Esophagus muscularis mucosa (tissue), 4 donors: ENCODE measurements at regions not wholly inside any gene's neighbourhood (a gene's known extent, or its start where the extent isn't known, plus 50 kb on each side); places are given as distances from the start of the nearest gene placed in this dataset.
A peak's percentile ranks its signal among the peaks of the same experiment; 100 is the strongest.

Source experiments
- DNase-seq: peaks from one replicate; pipeline ENCODE4 v3.0.0-alpha.2; 2017; ENCODE audit errors: extremely low spot score
- H3K27ac ChIP-seq, 4 donors: fragments of 200-600 bp; sonication (generic); replicated peaks in 1 of 4; 1 replicate in 3 of 4; 2 replicates in 1 of 4; pipeline ENCODE4 v1.5.1; 2016 to 2019; ENCODE audit warnings: mild to moderate bottlenecking in 1 of 4
- H3K27me3 ChIP-seq, 4 donors: fragments of 200-600 bp; sonication (generic); one replicate each; pipeline versions ENCODE4 v1.5.1 to v1.6.0; 2016 to 2019
- H3K36me3 ChIP-seq, 4 donors: fragments of 200-600 bp; sonication (generic); one replicate each; pipeline ENCODE4 v1.5.1; 2016 to 2019
- H3K4me1 ChIP-seq, 4 donors: fragments of 200-600 bp; sonication (generic); one replicate each; pipeline ENCODE4 v1.5.1; 2016 to 2019
- H3K4me3 ChIP-seq, 4 donors: fragments of 200-600 bp; sonication (generic); 1 replicate in 2 of 4; 2 replicates in 2 of 4; pipeline ENCODE4 v1.5.1; 2016 to 2019; ENCODE audit warnings: mild to moderate bottlenecking in 4 of 4, moderate library complexity in 1 of 4
- H3K9me3 ChIP-seq, 4 donors: fragments of 200-600 bp; sonication (generic); 1 replicate in 3 of 4; 2 replicates in 1 of 4; pipeline ENCODE4 v1.5.1; 2016 to 2019
- EP300 ChIP-seq: sonication (generic); formaldehyde crosslinking; IDR thresholded peaks from one replicate; pipeline ENCODE4 v1.6.1; 2017; ENCODE audit warnings: antibody characterized with exemption
- POLR2A ChIP-seq: fragments of 450-650 bp; IDR thresholded peaks from one replicate; pipeline ENCODE4 v1.6.1; 2017; ENCODE audit warnings: antibody characterized with exemption, moderate library complexity, mild to moderate bottlenecking, low read depth
- POLR2AphosphoS5 ChIP-seq, 2 donors: sonication (generic); formaldehyde crosslinking; IDR thresholded peaks; one replicate each; pipeline ENCODE4 v1.6.1; 2017; ENCODE audit warnings: antibody characterized with exemption in 2 of 2
- WGBS: methylation state at CpG from one replicate; pipeline ENCODE4 v1.1.5; 2018; 5-methylcytosine and 5-hydroxymethylcytosine counted together
- intact Hi-C: fragments of 100-400 bp; cut with DNase I; formaldehyde crosslinking; loops from one replicate; pipeline ENCODE4 v1.15.1; 2023
- TF ChIP-seq, protein P1 (sequence below), 3 experiments: fragments of 200-600 bp in 2 of 3; fragments of 450-650 bp in 1 of 3; sonication (generic) in 2 of 3; IDR thresholded peaks; one replicate each; pipeline ENCODE4 v1.5.1; 2017 to 2019; ENCODE audit warnings: antibody characterized with exemption in 3 of 3, mild to moderate bottlenecking in 2 of 3, moderate library complexity in 1 of 3

DNA sequence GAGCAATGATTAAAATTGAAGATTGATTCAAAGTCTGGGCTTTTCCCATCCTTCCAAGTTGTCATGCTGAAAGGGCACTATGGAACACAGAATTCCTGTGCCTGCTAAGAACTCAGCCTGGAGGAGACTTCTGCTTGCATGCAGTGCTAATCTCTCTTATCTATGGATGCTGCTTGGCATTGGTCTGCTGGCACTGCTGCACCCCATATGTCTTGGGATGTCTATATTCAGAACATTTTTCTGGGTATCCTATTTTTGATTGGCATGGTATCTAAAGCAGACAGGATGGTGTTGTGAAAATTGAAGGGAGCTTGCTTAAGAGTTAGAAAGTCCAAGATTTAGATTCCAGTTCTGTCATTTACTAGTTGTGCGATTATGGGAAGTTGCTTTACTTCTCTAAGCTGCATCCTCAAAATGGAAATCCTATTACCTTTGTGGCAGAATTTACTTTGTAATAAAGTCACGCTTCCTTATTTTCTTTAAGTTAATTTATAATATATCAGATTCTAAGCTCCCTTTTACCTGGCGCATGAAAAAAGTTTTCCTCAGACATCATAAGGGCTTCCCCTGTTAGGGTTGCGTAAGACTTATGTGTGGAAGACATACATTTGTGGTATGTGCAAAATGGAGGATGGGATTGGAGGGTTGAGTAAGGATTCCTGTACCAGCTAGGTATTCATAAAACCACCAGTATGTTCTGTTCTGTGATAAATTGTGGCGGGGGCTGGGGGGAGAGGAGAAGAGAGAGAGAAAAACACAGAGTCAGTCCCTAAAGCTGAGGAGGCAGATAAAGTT, 254.0 kb downstream of the DMAC1 start:
- intact Hi-C loops: no loop called here
- Histone ChIP-seq H3K4me3 (no peak overlapping the region), H3K36me3 (no peaks in the 10 kb centered on the region), H3K27ac (no peak overlapping the region), H3K4me1 (no peaks in the 10 kb centered on the region), H3K27me3 (peaks cover 0 to 8% (median 0%) of the 10 kb centered on the region in 4 donors), H3K9me3 (no peaks in the 10 kb centered on the region)
- TF ChIP-seq, protein P1, sequence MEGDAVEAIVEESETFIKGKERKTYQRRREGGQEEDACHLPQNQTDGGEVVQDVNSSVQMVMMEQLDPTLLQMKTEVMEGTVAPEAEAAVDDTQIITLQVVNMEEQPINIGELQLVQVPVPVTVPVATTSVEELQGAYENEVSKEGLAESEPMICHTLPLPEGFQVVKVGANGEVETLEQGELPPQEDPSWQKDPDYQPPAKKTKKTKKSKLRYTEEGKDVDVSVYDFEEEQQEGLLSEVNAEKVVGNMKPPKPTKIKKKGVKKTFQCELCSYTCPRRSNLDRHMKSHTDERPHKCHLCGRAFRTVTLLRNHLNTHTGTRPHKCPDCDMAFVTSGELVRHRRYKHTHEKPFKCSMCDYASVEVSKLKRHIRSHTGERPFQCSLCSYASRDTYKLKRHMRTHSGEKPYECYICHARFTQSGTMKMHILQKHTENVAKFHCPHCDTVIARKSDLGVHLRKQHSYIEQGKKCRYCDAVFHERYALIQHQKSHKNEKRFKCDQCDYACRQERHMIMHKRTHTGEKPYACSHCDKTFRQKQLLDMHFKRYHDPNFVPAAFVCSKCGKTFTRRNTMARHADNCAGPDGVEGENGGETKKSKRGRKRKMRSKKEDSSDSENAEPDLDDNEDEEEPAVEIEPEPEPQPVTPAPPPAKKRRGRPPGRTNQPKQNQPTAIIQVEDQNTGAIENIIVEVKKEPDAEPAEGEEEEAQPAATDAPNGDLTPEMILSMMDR (IDR thresholded peaks at IDR 0.05): no peak
- TF ChIP-seq POLR2AphosphoS5 (IDR thresholded peaks at IDR 0.05): no peak
- TF ChIP-seq POLR2A: no peak
- no peak for TF ChIP-seq EP300
- DNase-seq: no peak
- 94% methylated on average over 5 of the region's 5 CpGs for WGBS

DNA sequence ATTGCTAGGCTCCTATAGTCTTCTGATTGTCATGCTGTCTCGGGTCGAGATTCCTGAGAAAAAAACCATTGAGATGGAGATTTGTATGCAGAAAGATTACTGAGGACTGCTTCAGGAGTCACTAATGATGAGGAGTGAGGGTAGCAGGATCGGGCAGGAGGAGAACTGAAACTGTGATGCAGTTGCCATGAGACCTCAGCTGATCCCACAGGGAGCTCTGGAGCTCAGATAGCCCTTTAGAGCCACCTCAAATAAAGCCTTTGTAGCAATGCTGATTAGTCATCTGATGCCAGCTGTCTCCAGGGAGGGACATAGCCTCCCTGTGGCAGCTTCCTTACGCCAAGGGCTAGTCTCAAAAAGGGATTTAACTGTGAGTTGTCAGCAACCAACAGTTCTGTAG, 256.9 kb downstream of the DMAC1 start:
- no peak for DNase-seq
- H3K27me3 ChIP-seq: no peaks in the 10 kb centered on the region
- no peaks in the 10 kb centered on the region for H3K4me1 ChIP-seq
- intact Hi-C loops: no loop called here
- WGBS: 81% methylated on average over 4 of the region's 4 CpGs
- H3K27ac ChIP-seq: no peak overlapping the region
- TF ChIP-seq, protein P1 (IDR thresholded peaks at IDR 0.05): no peak
- TF ChIP-seq EP300: no peak
- TF ChIP-seq POLR2AphosphoS5 (IDR thresholded peaks at IDR 0.05): no peak
- TF ChIP-seq POLR2A: no peak
- no peak overlapping the region for H3K4me3 ChIP-seq
- H3K36me3 ChIP-seq: no peaks in the 10 kb centered on the region
- no peaks in the 10 kb centered on the region for H3K9me3 ChIP-seq

DNA sequence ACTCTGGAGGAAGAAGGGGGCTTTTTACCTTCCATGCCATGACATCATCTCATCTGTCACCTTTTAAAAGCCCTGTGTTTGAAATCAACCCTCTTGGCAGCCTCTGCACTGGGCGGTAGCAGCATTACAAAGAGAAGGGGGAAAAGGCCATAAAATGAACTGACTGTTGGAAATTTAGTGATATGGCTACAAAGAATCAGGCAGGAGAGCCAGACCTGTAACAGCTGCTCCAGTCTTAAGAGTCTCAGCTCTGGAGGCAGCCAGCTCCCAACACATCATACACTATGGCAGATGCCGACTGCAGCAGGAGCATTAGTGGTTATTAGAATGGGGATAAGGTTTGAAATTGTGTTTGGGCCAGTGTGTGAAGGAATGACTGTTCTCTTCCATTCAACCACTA, 257.5 kb downstream of the DMAC1 start:
- H3K4me1 ChIP-seq: no peaks in the 10 kb centered on the region
- intact Hi-C loops: no loop called here
- H3K4me3 ChIP-seq: no peak overlapping the region
- no peaks in the 10 kb centered on the region for H3K9me3 ChIP-seq
- TF ChIP-seq POLR2A (no peak), POLR2AphosphoS5 (IDR thresholded peaks at IDR 0.05) (no peak), EP300 (no peak)
- TF ChIP-seq, protein P1 (IDR thresholded peaks at IDR 0.05): no peak
- DNase-seq: no peak
- WGBS: 62% methylated on average over 2 of the region's 2 CpGs
- no peak overlapping the region for H3K27ac ChIP-seq
- H3K36me3 ChIP-seq: no peaks in the 10 kb centered on the region
- no peaks in the 10 kb centered on the region for H3K27me3 ChIP-seq

DNA sequence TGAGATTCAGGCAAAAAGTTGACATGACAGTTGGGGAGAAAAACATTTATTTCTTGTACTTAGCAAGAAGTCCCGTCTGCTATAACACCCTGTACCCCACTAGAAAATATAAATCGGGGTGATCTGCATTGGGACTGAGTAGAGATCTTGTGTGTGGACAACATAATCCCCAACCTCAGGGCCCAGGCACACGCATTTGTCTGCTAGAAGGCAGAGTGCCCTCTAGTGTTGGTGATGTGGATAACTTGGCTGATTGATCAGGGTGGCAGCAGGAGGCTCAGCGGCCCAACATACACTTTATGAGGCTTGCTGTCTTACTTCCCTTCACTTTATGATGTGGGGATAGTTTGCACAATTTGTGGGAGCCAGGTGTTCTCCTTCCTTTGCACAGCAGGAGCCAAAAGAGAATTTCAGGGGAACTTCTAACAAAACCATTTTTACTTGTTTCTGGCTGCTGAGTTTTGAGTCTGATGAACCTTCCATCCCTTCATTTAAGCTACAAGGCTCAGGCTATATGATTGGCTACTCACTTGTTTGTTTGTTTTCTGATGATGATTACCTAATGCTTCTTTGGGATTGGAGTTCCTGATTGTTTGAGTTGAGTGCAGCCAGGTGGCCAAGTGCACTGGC, 263.2 kb downstream of the DMAC1 start:
- no peaks in the 10 kb centered on the region for H3K36me3 ChIP-seq
- TF ChIP-seq, protein P1 (IDR thresholded peaks at IDR 0.05): peak; percentile 40 to 49 (median 44)
- no peak for TF ChIP-seq POLR2A
- no peak overlapping the region for H3K4me3 ChIP-seq
- no peak overlapping the region for H3K27ac ChIP-seq
- H3K9me3 ChIP-seq: no peaks in the 10 kb centered on the region
- H3K4me1 ChIP-seq: no peaks in the 10 kb centered on the region
- DNase-seq: no peak
- intact Hi-C loops: no loop called here
- 57% methylated on average over 4 of the region's 4 CpGs for WGBS
- no peaks in the 10 kb centered on the region for H3K27me3 ChIP-seq
